ENCODE measurements at regions not wholly inside any gene's neighbourhood (a gene's known extent, or its start where the extent isn't known, plus 50 kb on each side); places are given as distances from the start of the nearest gene placed in this dataset.

DNA sequence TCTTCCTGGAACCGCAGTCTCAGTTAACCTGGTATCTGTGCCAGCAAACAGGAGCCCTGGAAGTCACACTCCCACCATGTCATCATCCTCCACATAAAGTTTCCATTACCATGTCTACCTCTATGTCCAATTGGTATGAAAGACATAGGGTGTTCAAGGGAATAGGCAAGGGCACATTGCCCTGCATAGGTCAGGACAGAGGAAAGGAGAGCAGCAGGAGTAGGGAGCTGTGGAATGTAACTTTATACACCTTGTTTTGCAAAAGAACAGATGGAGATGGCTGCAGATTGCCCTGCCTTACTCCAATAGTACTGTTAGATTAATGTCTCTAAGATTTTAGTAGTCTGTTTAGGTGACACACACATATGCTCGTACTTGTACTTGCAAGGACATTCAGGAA is 1056.4 kb downstream of the NTRK3 start:
- H3K4me3 ChIP-seq (replicated peaks; ENCODE audit: low read depth, low read length), result no peak overlapping the region
- no peak for TF ChIP-seq CTCF (IDR thresholded peaks at IDR 0.05; ENCODE audit: low read depth, low read length, missing control alignments)
- no peak for DNase-seq (ENCODE audit: extremely low read depth, low read depth)

DNA sequence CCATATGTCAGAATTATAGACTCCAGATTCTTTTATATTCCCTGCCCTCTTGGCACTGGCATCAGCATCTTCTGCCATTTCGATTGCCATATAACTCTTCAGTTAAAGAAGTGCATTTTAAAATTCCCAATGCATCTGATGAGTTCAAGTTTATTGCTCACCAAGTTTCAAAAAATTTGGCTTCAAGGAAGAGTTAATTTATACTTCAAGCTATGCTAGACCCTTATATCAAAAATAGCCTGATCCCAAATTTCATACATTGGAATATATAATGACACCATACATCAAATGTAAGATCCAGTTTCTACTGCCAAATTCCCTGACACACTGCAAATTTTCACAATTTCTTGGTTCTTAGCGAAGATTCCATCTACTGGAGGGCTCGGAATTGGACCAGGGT is 1058.6 kb downstream of the NTRK3 start:
- H3K4me3 ChIP-seq (replicated peaks; ENCODE audit: low read depth, low read length), result no peak overlapping the region
- TF ChIP-seq CTCF (IDR thresholded peaks at IDR 0.05; ENCODE audit: low read depth, low read length, missing control alignments), result no peak
- DNase-seq (ENCODE audit: extremely low read depth, low read depth), result no peak

DNA sequence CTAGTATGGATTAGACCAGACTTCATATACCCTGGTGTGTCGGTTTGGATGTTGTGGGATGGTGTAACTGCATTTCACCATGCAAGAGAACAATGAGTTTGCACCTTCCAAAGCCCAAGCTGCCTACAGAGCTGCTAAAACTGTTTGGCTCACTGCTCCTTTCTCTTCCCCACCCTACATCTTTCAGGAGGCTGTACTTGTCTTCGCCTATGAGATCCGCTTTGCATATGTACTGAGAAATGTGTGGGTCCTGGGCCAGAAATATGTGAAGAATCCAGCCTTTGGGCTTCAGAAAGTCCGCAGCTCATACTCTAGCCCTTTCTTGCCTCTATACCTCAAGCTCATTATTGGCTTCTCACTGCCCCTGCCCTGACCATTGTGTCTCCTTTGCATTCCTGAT is 1060.0 kb downstream of the NTRK3 start:
- no peak for DNase-seq (ENCODE audit: extremely low read depth, low read depth)
- TF ChIP-seq CTCF (IDR thresholded peaks at IDR 0.05; ENCODE audit: low read depth, low read length, missing control alignments), result no peak
- no peak overlapping the region for H3K4me3 ChIP-seq (replicated peaks; ENCODE audit: low read depth, low read length)

DNA sequence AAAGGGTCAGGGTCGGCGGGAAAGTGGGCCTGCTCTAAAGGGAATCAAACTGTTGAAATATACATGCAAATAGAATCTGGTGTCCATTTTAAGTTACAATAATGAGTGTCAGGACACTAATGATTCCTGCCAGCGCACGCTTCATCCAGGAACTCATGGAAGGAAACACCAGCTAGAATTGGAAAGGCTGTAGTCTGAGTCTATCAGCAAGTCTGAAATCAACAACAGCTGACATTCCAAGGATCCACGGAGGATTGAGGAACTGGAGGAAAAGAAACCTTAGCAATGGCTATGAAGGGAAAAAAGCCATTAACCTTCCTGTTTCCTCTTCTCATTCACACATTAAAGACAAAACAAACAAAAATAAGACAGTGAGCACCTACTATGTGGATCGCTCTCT is 1063.1 kb downstream of the NTRK3 start:
- no peak overlapping the region for H3K4me3 ChIP-seq (replicated peaks; ENCODE audit: low read depth, low read length)
- DNase-seq (ENCODE audit: extremely low read depth, low read depth), result no peak
- TF ChIP-seq CTCF (IDR thresholded peaks at IDR 0.05; ENCODE audit: low read depth, low read length, missing control alignments), result no peak

DNA sequence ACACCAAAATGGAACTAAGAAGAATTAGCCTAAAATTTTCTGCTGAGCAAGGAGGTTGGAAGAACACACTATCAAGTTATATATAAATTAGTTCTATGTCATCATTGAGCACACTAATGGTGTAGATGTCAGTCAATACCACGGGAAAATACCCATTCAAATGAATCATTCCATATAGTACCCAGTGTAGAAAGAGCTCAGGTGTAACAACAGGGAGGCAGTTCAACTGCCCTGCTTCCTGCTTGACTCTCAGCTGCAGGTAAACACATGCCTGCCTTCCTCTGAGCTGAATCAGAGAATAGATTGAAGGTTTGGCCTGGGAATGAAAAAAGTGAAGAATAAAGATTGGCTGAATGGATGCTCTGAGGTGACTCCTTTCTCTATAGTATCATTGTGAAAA is 1088.0 kb downstream of the AGBL1 start:
- no peak overlapping the region for H3K4me3 ChIP-seq (replicated peaks; ENCODE audit: low read depth, low read length)
- no peak for DNase-seq (ENCODE audit: extremely low read depth, low read depth)
- TF ChIP-seq CTCF (IDR thresholded peaks at IDR 0.05; ENCODE audit: low read depth, low read length, missing control alignments), result no peak

DNA sequence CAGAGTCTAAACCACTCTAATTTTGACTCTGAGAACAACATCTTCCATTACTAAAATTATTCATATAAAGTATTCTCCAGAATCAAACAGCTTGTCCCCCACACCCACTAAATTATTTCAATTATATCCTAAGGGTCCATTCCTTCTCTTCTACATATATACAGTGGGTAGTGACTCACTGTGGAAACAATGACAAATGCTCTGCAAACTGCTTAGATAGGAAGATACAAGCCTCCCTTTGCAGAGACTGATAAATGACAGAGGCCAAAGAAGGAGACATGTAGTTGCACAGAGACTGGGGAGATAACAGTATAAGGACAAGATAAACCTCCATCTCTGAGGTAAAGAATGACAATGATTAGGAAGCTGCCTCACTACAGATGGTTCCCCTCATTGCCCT is 1087.4 kb downstream of the AGBL1 start:
- DNase-seq (ENCODE audit: extremely low read depth, low read depth), result no peak
- TF ChIP-seq CTCF (IDR thresholded peaks at IDR 0.05; ENCODE audit: low read depth, low read length, missing control alignments), result no peak
- no peak overlapping the region for H3K4me3 ChIP-seq (replicated peaks; ENCODE audit: low read depth, low read length)

- DNase-seq (ENCODE audit: extremely low read depth, low read depth), result no peak
- H3K4me3 ChIP-seq (replicated peaks; ENCODE audit: low read depth, low read length), result no peak overlapping the region
- TF ChIP-seq CTCF (IDR thresholded peaks at IDR 0.05; ENCODE audit: low read depth, low read length, missing control alignments), result no peak
These were observed 1076.1 kb downstream of the AGBL1 start for GRCh38 chr15:87155771-87156170.
